ENCODE measurements at regions not wholly inside any gene's neighbourhood (a gene's known extent, or its start where the extent isn't known, plus 50 kb on each side); places are given as distances from the start of the nearest gene placed in this dataset.

GRCh38 chr3:31349001-31349748 is 183.6 kb upstream of the STT3B start:
- Histone ChIP-seq H3K27ac (no peak overlapping the region), H3K9me3 (no peaks in the 10 kb centered on the region), H3K4me3 (no peak overlapping the region), H3K27me3 (no peaks in the 10 kb centered on the region), H3K4me1 (no peaks in the 10 kb centered on the region), H3K36me3 (no peaks in the 10 kb centered on the region)
- intact Hi-C loops (cut with DNase I), result no loop called here
- no peak for DNase-seq (ENCODE audit: extremely low spot score in 2 of 2)
- TF ChIP-seq POLR2AphosphoS5 (IDR thresholded peaks at IDR 0.05; ENCODE audit: insufficient read depth in 1 of 2, low read depth in 1 of 2) (no peak), POLR2A (IDR thresholded peaks at IDR 0.05) (no peak)
- TF ChIP-seq, protein P1, sequence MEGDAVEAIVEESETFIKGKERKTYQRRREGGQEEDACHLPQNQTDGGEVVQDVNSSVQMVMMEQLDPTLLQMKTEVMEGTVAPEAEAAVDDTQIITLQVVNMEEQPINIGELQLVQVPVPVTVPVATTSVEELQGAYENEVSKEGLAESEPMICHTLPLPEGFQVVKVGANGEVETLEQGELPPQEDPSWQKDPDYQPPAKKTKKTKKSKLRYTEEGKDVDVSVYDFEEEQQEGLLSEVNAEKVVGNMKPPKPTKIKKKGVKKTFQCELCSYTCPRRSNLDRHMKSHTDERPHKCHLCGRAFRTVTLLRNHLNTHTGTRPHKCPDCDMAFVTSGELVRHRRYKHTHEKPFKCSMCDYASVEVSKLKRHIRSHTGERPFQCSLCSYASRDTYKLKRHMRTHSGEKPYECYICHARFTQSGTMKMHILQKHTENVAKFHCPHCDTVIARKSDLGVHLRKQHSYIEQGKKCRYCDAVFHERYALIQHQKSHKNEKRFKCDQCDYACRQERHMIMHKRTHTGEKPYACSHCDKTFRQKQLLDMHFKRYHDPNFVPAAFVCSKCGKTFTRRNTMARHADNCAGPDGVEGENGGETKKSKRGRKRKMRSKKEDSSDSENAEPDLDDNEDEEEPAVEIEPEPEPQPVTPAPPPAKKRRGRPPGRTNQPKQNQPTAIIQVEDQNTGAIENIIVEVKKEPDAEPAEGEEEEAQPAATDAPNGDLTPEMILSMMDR (IDR thresholded peaks at IDR 0.05), result no peak

- no peak for DNase-seq (ENCODE audit: extremely low spot score in 2 of 2)
- intact Hi-C loops (cut with DNase I), result no loop called here
- Histone ChIP-seq H3K27ac (no peak overlapping the region), H3K4me1 (no peaks in the 10 kb centered on the region), H3K4me3 (no peak overlapping the region), H3K36me3 (no peaks in the 10 kb centered on the region), H3K27me3 (no peaks in the 10 kb centered on the region), H3K9me3 (no peaks in the 10 kb centered on the region)
- no peak for TF ChIP-seq POLR2A (IDR thresholded peaks at IDR 0.05)
- TF ChIP-seq, protein P1 (IDR thresholded peaks at IDR 0.05), result no peak
- no peak for TF ChIP-seq POLR2AphosphoS5 (IDR thresholded peaks at IDR 0.05; ENCODE audit: insufficient read depth in 1 of 2, low read depth in 1 of 2)
These were observed 182.4 kb upstream of the STT3B start for GRCh38 chr3:31350307-31350706.

GRCh38 chr3:31352331-31352730 is 180.4 kb upstream of the STT3B start:
- intact Hi-C loops (cut with DNase I), result no loop called here
- no peaks in the 10 kb centered on the region for H3K36me3 ChIP-seq
- H3K4me3 ChIP-seq, result no peak overlapping the region
- no peaks in the 10 kb centered on the region for H3K4me1 ChIP-seq
- DNase-seq (ENCODE audit: extremely low spot score in 2 of 2), result no peak
- H3K27ac ChIP-seq, result no peak overlapping the region
- no peaks in the 10 kb centered on the region for H3K27me3 ChIP-seq
- TF ChIP-seq POLR2AphosphoS5 (IDR thresholded peaks at IDR 0.05; ENCODE audit: insufficient read depth in 1 of 2, low read depth in 1 of 2) (no peak), POLR2A (IDR thresholded peaks at IDR 0.05) (no peak)
- TF ChIP-seq, protein P1 (IDR thresholded peaks at IDR 0.05), result no peak
- H3K9me3 ChIP-seq, result no peaks in the 10 kb centered on the region

DNA sequence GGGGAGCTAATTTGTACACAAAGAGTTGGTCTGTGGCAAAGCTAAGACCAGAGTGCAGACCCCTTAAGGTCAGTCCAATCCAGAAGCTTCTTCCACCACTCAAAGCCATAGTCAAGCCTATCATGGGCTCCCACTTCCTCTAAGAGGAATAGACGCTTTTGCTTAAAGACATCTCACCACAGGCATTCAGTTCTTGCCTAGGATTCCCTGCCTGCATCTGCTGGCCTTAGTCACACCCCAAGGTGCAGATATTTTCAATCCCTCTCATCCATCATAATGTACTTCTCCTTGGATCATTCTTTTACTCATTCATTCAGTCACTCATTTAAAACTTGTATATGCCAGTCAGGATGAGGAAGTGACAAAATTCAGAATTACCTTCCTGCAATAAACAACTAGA is 179.6 kb upstream of the STT3B start:
- TF ChIP-seq POLR2AphosphoS5 (IDR thresholded peaks at IDR 0.05; ENCODE audit: insufficient read depth in 1 of 2, low read depth in 1 of 2), result no peak
- Histone ChIP-seq H3K27me3 (no peaks in the 10 kb centered on the region), H3K36me3 (no peaks in the 10 kb centered on the region), H3K27ac (no peak overlapping the region), H3K4me3 (no peak overlapping the region), H3K9me3 (no peaks in the 10 kb centered on the region), H3K4me1 (no peaks in the 10 kb centered on the region)
- no peak for DNase-seq (ENCODE audit: extremely low spot score in 2 of 2)
- intact Hi-C loops (cut with DNase I), result no loop called here

GRCh38 chr3:31354373-31354772 is 178.4 kb upstream of the STT3B start:
- no peak for TF ChIP-seq POLR2AphosphoS5 (IDR thresholded peaks at IDR 0.05; ENCODE audit: insufficient read depth in 1 of 2, low read depth in 1 of 2)
- TF ChIP-seq, protein P1 (IDR thresholded peaks at IDR 0.05), result no peak
- TF ChIP-seq POLR2A (IDR thresholded peaks at IDR 0.05), result no peak
- DNase-seq (ENCODE audit: extremely low spot score in 2 of 2), result no peak

More at GRCh38 chr3:31354373-31354772, 178.4 kb upstream of the STT3B start:
- Histone ChIP-seq H3K27ac (no peak overlapping the region), H3K9me3 (no peaks in the 10 kb centered on the region), H3K27me3 (no peaks in the 10 kb centered on the region), H3K36me3 (no peaks in the 10 kb centered on the region), H3K4me1 (no peaks in the 10 kb centered on the region), H3K4me3 (no peak overlapping the region)
- intact Hi-C loops (cut with DNase I), result no loop called here

Measured in vagina (tissue), 2 donors.